Breast epithelium (tissue), 3 donors: ENCODE measurements at regions not wholly inside any gene's neighbourhood (a gene's known extent, or its start where the extent isn't known, plus 50 kb on each side); places are given as distances from the start of the nearest gene placed in this dataset.

Source experiments
- POLR2A ChIP-seq: fragments of 450-650 bp; IDR thresholded peaks from one replicate; pipeline ENCODE4 v1.6.1; 2016; ENCODE audit warnings: antibody characterized with exemption, mild to moderate bottlenecking, moderate library complexity
- TF ChIP-seq, protein P1 (sequence below), 3 donors: fragments of 450-650 bp; IDR thresholded peaks; one replicate each; pipeline ENCODE4 v1.5.1; 2016 to 2017; ENCODE audit warnings: antibody characterized with exemption in 3 of 3, mild to moderate bottlenecking in 3 of 3, moderate library complexity in 3 of 3

DNA sequence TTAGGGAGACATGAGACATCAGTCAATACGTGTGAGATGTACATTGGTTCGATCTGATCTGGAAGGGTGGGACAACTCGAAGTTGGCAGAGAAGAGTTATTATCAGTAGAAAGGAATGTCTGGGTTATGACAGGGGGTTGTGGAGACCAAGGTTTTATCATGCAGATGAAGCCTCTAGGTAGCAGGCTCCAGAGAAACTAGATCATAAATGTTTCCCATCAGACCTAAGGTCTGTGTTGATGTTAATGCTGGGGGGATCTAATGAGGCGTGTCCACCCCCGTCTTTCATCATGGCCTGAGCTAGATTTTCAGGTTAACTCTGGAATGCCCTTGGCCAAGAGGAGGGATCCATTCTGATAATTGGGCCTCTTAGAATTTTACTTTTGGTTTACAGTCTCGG lies 187.0 kb upstream of the KL start:
- TF ChIP-seq, protein P1, sequence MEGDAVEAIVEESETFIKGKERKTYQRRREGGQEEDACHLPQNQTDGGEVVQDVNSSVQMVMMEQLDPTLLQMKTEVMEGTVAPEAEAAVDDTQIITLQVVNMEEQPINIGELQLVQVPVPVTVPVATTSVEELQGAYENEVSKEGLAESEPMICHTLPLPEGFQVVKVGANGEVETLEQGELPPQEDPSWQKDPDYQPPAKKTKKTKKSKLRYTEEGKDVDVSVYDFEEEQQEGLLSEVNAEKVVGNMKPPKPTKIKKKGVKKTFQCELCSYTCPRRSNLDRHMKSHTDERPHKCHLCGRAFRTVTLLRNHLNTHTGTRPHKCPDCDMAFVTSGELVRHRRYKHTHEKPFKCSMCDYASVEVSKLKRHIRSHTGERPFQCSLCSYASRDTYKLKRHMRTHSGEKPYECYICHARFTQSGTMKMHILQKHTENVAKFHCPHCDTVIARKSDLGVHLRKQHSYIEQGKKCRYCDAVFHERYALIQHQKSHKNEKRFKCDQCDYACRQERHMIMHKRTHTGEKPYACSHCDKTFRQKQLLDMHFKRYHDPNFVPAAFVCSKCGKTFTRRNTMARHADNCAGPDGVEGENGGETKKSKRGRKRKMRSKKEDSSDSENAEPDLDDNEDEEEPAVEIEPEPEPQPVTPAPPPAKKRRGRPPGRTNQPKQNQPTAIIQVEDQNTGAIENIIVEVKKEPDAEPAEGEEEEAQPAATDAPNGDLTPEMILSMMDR (IDR thresholded peaks at IDR 0.05): no peak
- no peak for TF ChIP-seq POLR2A
